ENCODE measurements at regions not wholly inside any gene's neighbourhood (a gene's known extent, or its start where the extent isn't known, plus 50 kb on each side); places are given as distances from the start of the nearest gene placed in this dataset.

DNA sequence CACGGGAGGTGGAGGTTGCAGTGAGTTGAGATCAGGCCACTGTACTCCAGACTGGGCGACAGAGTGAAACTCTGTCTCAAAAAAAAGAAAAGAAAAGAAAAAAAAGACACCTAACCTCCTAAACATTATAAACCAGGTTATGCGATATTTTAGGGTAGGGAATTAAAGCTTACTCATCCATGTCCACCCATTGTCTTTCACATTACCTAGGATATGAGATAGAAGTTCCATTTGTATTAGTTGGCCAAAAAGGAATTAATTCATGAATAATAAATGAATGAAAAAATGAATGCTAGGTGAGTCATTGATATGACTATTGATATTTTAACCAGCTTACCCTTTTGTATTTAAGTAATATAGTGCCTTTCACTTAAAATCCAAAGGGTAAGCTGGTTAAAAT is 132.9 kb downstream of the FAM161A start:
- H3K36me3 ChIP-seq (ENCODE audit: control insufficient read depth, insufficient read depth, low read length) = no peaks in the 10 kb centered on the region
- Mint-ChIP-seq H3K9me3 (ENCODE audit: unreplicated experiment) (peaks cover 4% of the 10 kb centered on the region), H3K27ac (ENCODE audit: unreplicated experiment) (no peak overlapping the region), H3K4me1 (ENCODE audit: low read depth, unreplicated experiment) (no peaks in the 10 kb centered on the region), H3K4me3 (ENCODE audit: unreplicated experiment) (no peak overlapping the region), H3K36me3 (ENCODE audit: insufficient read depth, unreplicated experiment) (no peaks in the 10 kb centered on the region), H3K27me3 (ENCODE audit: insufficient read depth, unreplicated experiment) (peaks cover under 1% of the 10 kb centered on the region)
- no peaks in the 10 kb centered on the region for H3K27me3 ChIP-seq (replicated peaks; ENCODE audit: control insufficient read depth, insufficient read depth, low read length)
- no peaks in the 10 kb centered on the region for H3K4me1 ChIP-seq
- intact Hi-C loops (cut with micrococcal nuclease; ENCODE audit: unreplicated experiment) = no loop called here
- ChIA-PET CTCF (no interaction called here), POLR2A (no interaction called here)
- no TSS peak for BruUV-seq (replicated peaks)
- H3K9me3 ChIP-seq = no peaks in the 10 kb centered on the region
- no peak for TF ChIP-seq CTCF (IDR thresholded peaks at IDR 0.05; ENCODE audit: insufficient read depth in 1 of 2, low read depth in 1 of 2, low read length in 1 of 2, severe bottlenecking in 1 of 2, unreplicated experiment in 1 of 2)
- no peak overlapping the region for H3K4me3 ChIP-seq (ENCODE audit: low read depth, low read length)
- no peak for DNase-seq

DNA sequence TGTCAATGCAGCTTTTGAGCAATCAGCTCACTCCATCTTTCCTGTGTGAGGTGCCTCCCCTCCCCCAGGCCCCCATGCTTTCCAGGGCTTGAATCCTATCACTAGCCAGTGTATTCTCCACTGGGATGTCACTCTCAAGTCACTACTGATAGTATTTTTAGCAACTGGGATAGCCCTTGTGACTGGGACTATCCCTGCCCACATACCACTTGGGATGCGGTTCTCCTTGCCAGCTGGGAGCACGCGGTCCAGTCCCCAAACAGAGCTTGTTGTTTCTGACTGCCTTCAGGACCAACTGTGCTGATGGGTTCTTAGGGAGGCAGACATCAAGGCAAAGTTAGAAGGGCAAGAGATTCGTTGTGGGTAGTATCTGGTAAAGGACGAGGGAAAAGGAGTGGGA is 134.9 kb downstream of the FAM161A start:
- no peaks in the 10 kb centered on the region for H3K27me3 ChIP-seq (replicated peaks; ENCODE audit: control insufficient read depth, insufficient read depth, low read length)
- TF ChIP-seq CTCF (IDR thresholded peaks at IDR 0.05; ENCODE audit: insufficient read depth in 1 of 2, low read depth in 1 of 2, low read length in 1 of 2, severe bottlenecking in 1 of 2, unreplicated experiment in 1 of 2) = no peak
- Mint-ChIP-seq H3K9me3 (ENCODE audit: unreplicated experiment) (no peaks in the 10 kb centered on the region), H3K36me3 (ENCODE audit: insufficient read depth, unreplicated experiment) (no peaks in the 10 kb centered on the region), H3K4me3 (ENCODE audit: unreplicated experiment) (no peak overlapping the region), H3K4me1 (ENCODE audit: low read depth, unreplicated experiment) (no peaks in the 10 kb centered on the region), H3K27ac (ENCODE audit: unreplicated experiment) (no peak overlapping the region), H3K27me3 (ENCODE audit: insufficient read depth, unreplicated experiment) (no peaks in the 10 kb centered on the region)
- DNase-seq = no peak
- no TSS peak for BruUV-seq (replicated peaks)
- H3K36me3 ChIP-seq (ENCODE audit: control insufficient read depth, insufficient read depth, low read length) = no peaks in the 10 kb centered on the region
- intact Hi-C loops (cut with micrococcal nuclease; ENCODE audit: unreplicated experiment) = no loop called here
- H3K4me1 ChIP-seq = no peaks in the 10 kb centered on the region
- ChIA-PET POLR2A (no interaction called here), CTCF (no interaction called here)
- H3K9me3 ChIP-seq = no peaks in the 10 kb centered on the region
- no peak overlapping the region for H3K4me3 ChIP-seq (ENCODE audit: low read depth, low read length)

- H3K36me3 ChIP-seq (ENCODE audit: control insufficient read depth, insufficient read depth, low read length) = no peaks in the 10 kb centered on the region
- no peaks in the 10 kb centered on the region for H3K4me1 Mint-ChIP-seq (ENCODE audit: low read depth, unreplicated experiment)
- H3K27me3 Mint-ChIP-seq (ENCODE audit: insufficient read depth, unreplicated experiment) = no peaks in the 10 kb centered on the region
- H3K27me3 ChIP-seq (replicated peaks; ENCODE audit: control insufficient read depth, insufficient read depth, low read length) = no peaks in the 10 kb centered on the region
- H3K4me3 ChIP-seq (ENCODE audit: low read depth, low read length) = no peak overlapping the region
- ChIA-PET CTCF (no interaction called here), POLR2A (no interaction called here)
- H3K4me1 ChIP-seq = no peaks in the 10 kb centered on the region
- no peak overlapping the region for H3K4me3 Mint-ChIP-seq (ENCODE audit: unreplicated experiment)
- DNase-seq = no peak
- no peak overlapping the region for H3K27ac Mint-ChIP-seq (ENCODE audit: unreplicated experiment)
- TF ChIP-seq CTCF (IDR thresholded peaks at IDR 0.05; ENCODE audit: insufficient read depth in 1 of 2, low read depth in 1 of 2, low read length in 1 of 2, severe bottlenecking in 1 of 2, unreplicated experiment in 1 of 2) = no peak
- no TSS peak for BruUV-seq (replicated peaks)
- intact Hi-C loops (cut with micrococcal nuclease; ENCODE audit: unreplicated experiment) = no loop called here
- H3K9me3 Mint-ChIP-seq (ENCODE audit: unreplicated experiment) = no peaks in the 10 kb centered on the region
- H3K36me3 Mint-ChIP-seq (ENCODE audit: insufficient read depth, unreplicated experiment) = no peaks in the 10 kb centered on the region
- no peaks in the 10 kb centered on the region for H3K9me3 ChIP-seq
Observed at GRCh38 chr2:61715506-61715905, 138.4 kb downstream of the FAM161A start.
